ENCODE measurements at regions not wholly inside any gene's neighbourhood (a gene's known extent, or its start where the extent isn't known, plus 50 kb on each side); places are given as distances from the start of the nearest gene placed in this dataset.
A peak's percentile ranks its signal among the peaks of the same experiment; 100 is the strongest.

GRCh38 chr9:86774116-86774515 is 173.2 kb downstream of the GAS1 start:
- H3K4me1 ChIP-seq (ENCODE audit: control insufficient read depth in 2 of 3, insufficient read depth in 2 of 3, low read depth in 1 of 3, low read length in 3 of 3) = no peaks in the 10 kb centered on the region
- no peak overlapping the region for H3K27ac ChIP-seq (ENCODE audit: low read depth in 2 of 2, low read length in 2 of 2)
- FAIRE-seq (no peak), DNase-seq (peak in 1 of 5 donors; percentile 40)
- H3K9me3 ChIP-seq (ENCODE audit: control insufficient read depth in 2 of 3, insufficient read depth in 1 of 3, low read length in 3 of 3) = no peaks in the 10 kb centered on the region
- intact Hi-C loops (cut with DNase I) = no loop called here
- no peak for TF ChIP-seq CTCF (IDR thresholded peaks at IDR 0.05; ENCODE audit: borderline replicate concordance, extremely low read depth, insufficient read depth)
- H3K9ac ChIP-seq (ENCODE audit: low read length in 3 of 3) = no peak overlapping the region
- H3K4me3 ChIP-seq (ENCODE audit: low read length in 3 of 3) = no peak overlapping the region
- no peaks in the 10 kb centered on the region for H3K27me3 ChIP-seq (ENCODE audit: control insufficient read depth, insufficient read depth, low read length)
- H3K36me3 ChIP-seq (ENCODE audit: control insufficient read depth in 2 of 3, insufficient read depth in 3 of 3, low read length in 3 of 3) = no peaks in the 10 kb centered on the region

- Histone ChIP-seq H3K4me1 (ENCODE audit: control insufficient read depth in 2 of 3, insufficient read depth in 2 of 3, low read depth in 1 of 3, low read length in 3 of 3) (no peaks in the 10 kb centered on the region), H3K9ac (ENCODE audit: low read length in 3 of 3) (no peak overlapping the region), H3K36me3 (ENCODE audit: control insufficient read depth in 2 of 3, insufficient read depth in 3 of 3, low read length in 3 of 3) (no peaks in the 10 kb centered on the region), H3K27ac (ENCODE audit: low read depth in 2 of 2, low read length in 2 of 2) (no peak overlapping the region), H3K27me3 (ENCODE audit: control insufficient read depth, insufficient read depth, low read length) (no peaks in the 10 kb centered on the region), H3K9me3 (ENCODE audit: control insufficient read depth in 2 of 3, insufficient read depth in 1 of 3, low read length in 3 of 3) (no peaks in the 10 kb centered on the region), H3K4me3 (ENCODE audit: low read length in 3 of 3) (no peak overlapping the region)
- FAIRE-seq = no peak
- no peak for TF ChIP-seq CTCF (IDR thresholded peaks at IDR 0.05; ENCODE audit: borderline replicate concordance, extremely low read depth, insufficient read depth)
- DNase-seq = peak in 2 of 5 donors; percentile 55 to 70
- intact Hi-C loops (cut with DNase I) = no loop called here
These were observed 173.8 kb downstream of the GAS1 start for GRCh38 chr9:86773422-86773945.

- intact Hi-C loops (cut with DNase I) = no loop called here
- H3K9ac ChIP-seq (ENCODE audit: low read length in 3 of 3) = no peak overlapping the region
- no peak overlapping the region for H3K4me3 ChIP-seq (ENCODE audit: low read length in 3 of 3)
- TF ChIP-seq CTCF (IDR thresholded peaks at IDR 0.05; ENCODE audit: borderline replicate concordance, extremely low read depth, insufficient read depth) = no peak
- no peaks in the 10 kb centered on the region for H3K4me1 ChIP-seq (ENCODE audit: control insufficient read depth in 2 of 3, insufficient read depth in 2 of 3, low read depth in 1 of 3, low read length in 3 of 3)
- H3K36me3 ChIP-seq (ENCODE audit: control insufficient read depth in 2 of 3, insufficient read depth in 3 of 3, low read length in 3 of 3) = no peaks in the 10 kb centered on the region
- no peaks in the 10 kb centered on the region for H3K27me3 ChIP-seq (ENCODE audit: control insufficient read depth, insufficient read depth, low read length)
- no peak for FAIRE-seq
- no peak overlapping the region for H3K27ac ChIP-seq (ENCODE audit: low read depth in 2 of 2, low read length in 2 of 2)
- no peaks in the 10 kb centered on the region for H3K9me3 ChIP-seq (ENCODE audit: control insufficient read depth in 2 of 3, insufficient read depth in 1 of 3, low read length in 3 of 3)
- DNase-seq = no peak
These were observed 174.7 kb downstream of the GAS1 start for GRCh38 chr9:86772635-86772993.
